Gastrocnemius medialis (tissue), 4 donors: ENCODE measurements at regions not wholly inside any gene's neighbourhood (a gene's known extent, or its start where the extent isn't known, plus 50 kb on each side); places are given as distances from the start of the nearest gene placed in this dataset.

ENCODE experiments used
- ATAC-seq, 2 donors: fragments of 150-250 bp; one replicate each; pipeline ENCODE4 v1.9.1; 2016
- DNase-seq, 2 donors: peaks; one replicate each; pipeline ENCODE4 v3.0.0-alpha.2; 2019
- H3K27ac ChIP-seq, 4 donors: fragments of 200-600 bp; sonication (generic); 1 replicate in 1 of 4; 2 replicates in 3 of 4; pipeline ENCODE4 v1.5.1; 2016 to 2018; ENCODE audit warnings: mild to moderate bottlenecking in 2 of 4, moderate library complexity in 1 of 4
- H3K27me3 ChIP-seq, 3 donors: fragments of 200-600 bp; sonication (generic) in 2 of 3; 1 replicate in 1 of 3; 2 replicates in 2 of 3; pipeline versions ENCODE4 v1.5.1 to v1.6.0; 2016 to 2019; ENCODE audit warnings: mild to moderate bottlenecking in 1 of 3, moderate library complexity in 1 of 3
- H3K36me3 ChIP-seq, 2 donors: fragments of 200-600 bp; sonication (generic) in 1 of 2; one replicate each; pipeline ENCODE4 v1.5.1; 2017 to 2018
- H3K4me1 ChIP-seq, 2 donors: fragments of 200-600 bp; sonication (generic) in 1 of 2; one replicate each; pipeline ENCODE4 v1.5.1; 2016 to 2017; ENCODE audit warnings: mild to moderate bottlenecking in 2 of 2
- H3K4me3 ChIP-seq, 4 donors: fragments of 200-600 bp; sonication (generic) in 3 of 4; 1 replicate in 1 of 4; 2 replicates in 3 of 4; pipeline ENCODE4 v1.5.1; 2016 to 2019; ENCODE audit warnings: mild to moderate bottlenecking in 2 of 4
- H3K9me3 ChIP-seq, 3 donors: fragments of 200-600 bp; sonication (generic) in 2 of 3; 1 replicate in 1 of 3; 2 replicates in 2 of 3; pipeline ENCODE4 v1.5.1; 2016 to 2019
- CTCF ChIP-seq, 5 experiments: fragments of 450-650 bp in 3 of 5; fragments of 200-600 bp in 2 of 5; sonication (generic) in 2 of 5; IDR thresholded peaks in 4 of 5; conservative IDR thresholded peaks in 1 of 5; 1 replicate in 4 of 5; 2 replicates in 1 of 5; pipeline ENCODE4 v1.5.1; 2016 to 2019; ENCODE audit warnings: antibody characterized with exemption in 5 of 5, mild to moderate bottlenecking in 3 of 5, moderate library complexity in 3 of 5
- POLR2A ChIP-seq, 2 donors: fragments of 450-650 bp; IDR thresholded peaks; one replicate each; pipeline ENCODE4 v1.6.1; 2017; ENCODE audit warnings: antibody characterized with exemption in 2 of 2, mild to moderate bottlenecking in 2 of 2, moderate library complexity in 2 of 2
- in situ Hi-C, 4 donors: fragments of 200-750 bp; cut with MboI; loops; one replicate each; pipeline versions ENCODE4 v1.15.0 to v1.8.0; 2017; ENCODE audit warnings: low sequenced_read_pairs in 4 of 4
- intact Hi-C: fragments of 100-400 bp; cut with DNase I; formaldehyde crosslinking; loops from one replicate; pipeline ENCODE4 v1.15.1; 2023; ENCODE audit warnings: low total_unique reads

GRCh38 chr14:85156319-85156718 is 373.6 kb upstream of the FLRT2 start:
- Histone ChIP-seq H3K36me3 (no peaks in the 10 kb centered on the region), H3K27me3 (no peaks in the 10 kb centered on the region), H3K4me3 (no peak overlapping the region), H3K9me3 (no peaks in the 10 kb centered on the region), H3K4me1 (peaks cover 0 to 6% of the 10 kb centered on the region in 2 donors), H3K27ac (no peak overlapping the region)
- in situ Hi-C loops = no loop called here
- ATAC-seq = no peak
- DNase-seq = no peak
- no peak for TF ChIP-seq POLR2A (IDR thresholded peaks at IDR 0.05)
- no peak for TF ChIP-seq CTCF (IDR thresholded peaks at IDR 0.05 in 4 of 5, conservative IDR thresholded peaks at IDR 0.05 in 1 of 5)
- intact Hi-C loops = no loop called here

GRCh38 chr14:85159726-85160125 is 370.2 kb upstream of the FLRT2 start:
- no peak overlapping the region for H3K27ac ChIP-seq
- in situ Hi-C loops = no loop called here

GRCh38 chr14:85165094-85165493 is 364.9 kb upstream of the FLRT2 start:
- Histone ChIP-seq H3K36me3 (no peaks in the 10 kb centered on the region), H3K4me3 (no peak overlapping the region), H3K9me3 (no peaks in the 10 kb centered on the region), H3K4me1 (no peaks in the 10 kb centered on the region), H3K27ac (no peak overlapping the region), H3K27me3 (no peaks in the 10 kb centered on the region)
- intact Hi-C loops = no loop called here
- ATAC-seq (peak in 1 of 2 donors; percentile 39), DNase-seq (no peak)
- TF ChIP-seq POLR2A (IDR thresholded peaks at IDR 0.05) = no peak
- peak in 1 of 5 experiments; percentile 23 for TF ChIP-seq CTCF (IDR thresholded peaks at IDR 0.05 in 4 of 5, conservative IDR thresholded peaks at IDR 0.05 in 1 of 5)
- in situ Hi-C loops = no loop called here

More at GRCh38 chr14:85159726-85160125, 370.2 kb upstream of the FLRT2 start:
- Histone ChIP-seq H3K27me3 (no peaks in the 10 kb centered on the region), H3K36me3 (no peaks in the 10 kb centered on the region), H3K4me3 (no peak overlapping the region), H3K9me3 (no peaks in the 10 kb centered on the region), H3K4me1 (peaks cover 0 to 6% of the 10 kb centered on the region in 2 donors)
- no peak for ATAC-seq
- intact Hi-C loops = no loop called here
- no peak for DNase-seq
- TF ChIP-seq CTCF (IDR thresholded peaks at IDR 0.05 in 4 of 5, conservative IDR thresholded peaks at IDR 0.05 in 1 of 5) (no peak), POLR2A (IDR thresholded peaks at IDR 0.05) (no peak)

GRCh38 chr14:85169381-85169780 is 360.6 kb upstream of the FLRT2 start:
- in situ Hi-C loops = no loop called here
- TF ChIP-seq CTCF (IDR thresholded peaks at IDR 0.05 in 4 of 5, conservative IDR thresholded peaks at IDR 0.05 in 1 of 5) (no peak), POLR2A (IDR thresholded peaks at IDR 0.05) (no peak)
- ATAC-seq = no peak

GRCh38 chr14:85172290-85172689 is 357.7 kb upstream of the FLRT2 start:
- H3K9me3 ChIP-seq = no peaks in the 10 kb centered on the region
- H3K27ac ChIP-seq = no peak overlapping the region
- no peak for DNase-seq
- intact Hi-C loops = no loop called here
- H3K36me3 ChIP-seq = no peaks in the 10 kb centered on the region
- H3K27me3 ChIP-seq = no peaks in the 10 kb centered on the region
- in situ Hi-C loops = no loop called here
- TF ChIP-seq CTCF (IDR thresholded peaks at IDR 0.05 in 4 of 5, conservative IDR thresholded peaks at IDR 0.05 in 1 of 5) (no peak), POLR2A (IDR thresholded peaks at IDR 0.05) (no peak)
- no peaks in the 10 kb centered on the region for H3K4me1 ChIP-seq
- no peak overlapping the region for H3K4me3 ChIP-seq
- ATAC-seq = no peak

More at GRCh38 chr14:85169381-85169780, 360.6 kb upstream of the FLRT2 start:
- Histone ChIP-seq H3K4me1 (no peaks in the 10 kb centered on the region), H3K27ac (no peak overlapping the region), H3K27me3 (no peaks in the 10 kb centered on the region), H3K9me3 (no peaks in the 10 kb centered on the region), H3K4me3 (no peak overlapping the region), H3K36me3 (no peaks in the 10 kb centered on the region)
- intact Hi-C loops = no loop called here
- DNase-seq = no peak
